HuH-7.5 (cell line): ENCODE measurements at regions not wholly inside any gene's neighbourhood (a gene's known extent, or its start where the extent isn't known, plus 50 kb on each side); places are given as distances from the start of the nearest gene placed in this dataset.
"Not testable (repeated sequence)": the region's sequence is repeated elsewhere in the genome, so short reads cannot be mapped to it uniquely, and the experiment has no call there.

Experiments
- DNase-seq: peaks from one replicate; pipeline ENCODE4 v3.0.0; 2011; ENCODE audit warnings: low spot score

DNA sequence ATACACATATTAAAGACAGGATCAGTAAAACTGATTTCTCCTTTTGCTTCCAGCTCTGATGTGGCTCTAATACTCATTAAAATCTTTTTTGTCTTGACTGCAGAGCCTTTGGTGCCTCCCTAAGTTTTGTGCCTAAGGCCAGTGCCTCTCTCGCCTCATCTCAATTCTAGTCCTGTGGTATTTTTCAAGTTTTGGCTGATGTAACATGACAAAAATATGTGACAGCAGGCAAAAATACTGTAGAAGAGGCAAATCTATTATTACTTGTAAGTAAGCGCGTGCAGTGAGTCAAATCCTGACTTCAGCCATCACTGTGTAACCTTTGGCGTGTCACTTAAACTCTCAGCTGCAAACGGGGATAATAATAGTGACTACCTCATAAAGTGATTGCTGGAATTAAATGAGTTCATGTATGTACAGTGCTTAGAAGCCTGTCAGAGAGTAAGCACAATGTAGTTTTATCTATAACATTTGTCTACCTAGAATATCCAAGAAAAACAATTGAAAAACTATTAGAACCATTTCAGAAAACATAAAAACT, 74.0 kb downstream of the MAB21L3 start:
- no peak for DNase-seq

DNA sequence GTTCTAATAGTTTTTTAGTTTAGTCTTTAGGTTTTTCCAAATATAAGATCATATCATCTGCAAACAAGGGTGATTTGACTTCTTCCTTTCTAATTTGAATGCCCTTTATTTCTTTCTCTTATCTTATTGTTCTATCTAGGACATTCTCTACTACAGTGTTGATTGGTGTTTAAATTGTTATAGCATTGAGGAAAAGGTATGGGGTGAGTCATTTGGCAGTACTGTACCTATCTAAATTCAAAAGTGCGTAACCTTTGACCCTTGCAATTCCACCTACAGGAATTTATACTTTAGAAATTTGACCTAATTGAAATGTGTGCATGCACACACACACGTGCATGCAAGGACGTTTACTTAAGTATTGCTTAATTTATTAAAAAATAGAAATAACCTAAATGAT, 78.3 kb downstream of the MAB21L3 start:
- DNase-seq = no peak

DNA sequence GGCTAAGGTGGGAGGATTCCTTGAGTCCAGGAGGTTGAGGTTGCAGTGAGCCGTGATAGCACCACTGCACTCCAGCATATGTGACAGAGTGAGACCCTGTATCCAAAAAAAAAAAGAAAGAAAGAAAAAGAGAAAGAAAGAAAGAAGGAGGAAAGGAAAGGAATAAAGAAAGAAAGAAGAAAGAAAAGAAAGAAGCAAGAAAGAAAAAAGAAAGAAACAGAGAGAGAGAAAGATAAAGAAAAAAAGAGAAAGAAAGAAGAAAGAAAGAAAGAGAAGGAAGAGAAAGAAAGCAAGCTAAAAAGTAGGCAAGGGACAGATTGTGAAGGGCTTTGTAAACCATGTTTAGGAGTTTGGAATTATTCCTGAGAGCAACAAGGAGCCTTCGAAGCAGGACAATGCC, 80.1 kb downstream of the MAB21L3 start:
- DNase-seq = no peak

GRCh38 chr1:116193768-116194167, 82.6 kb downstream of the MAB21L3 start:
- no peak for DNase-seq

DNA sequence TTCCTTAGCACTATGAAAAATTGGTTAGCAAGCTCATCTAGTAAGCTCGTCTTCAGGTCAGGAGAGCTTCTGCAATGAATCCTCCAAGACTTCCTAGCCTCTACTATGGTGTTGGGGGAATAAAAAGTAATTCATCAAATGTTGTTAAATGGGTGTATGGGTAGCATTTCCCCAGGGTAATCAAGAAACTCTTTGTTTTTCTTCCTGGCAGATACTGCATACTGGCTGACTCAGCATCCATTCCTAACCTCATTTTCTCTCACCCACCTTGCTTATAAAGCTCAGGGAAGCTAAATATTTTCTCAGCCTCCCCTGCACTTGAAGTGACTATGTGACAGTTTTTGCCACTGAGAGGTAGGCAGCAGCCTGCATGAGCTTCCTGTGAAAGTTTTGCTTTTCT, 83.4 kb downstream of the MAB21L3 start:
- DNase-seq = no peak

DNA sequence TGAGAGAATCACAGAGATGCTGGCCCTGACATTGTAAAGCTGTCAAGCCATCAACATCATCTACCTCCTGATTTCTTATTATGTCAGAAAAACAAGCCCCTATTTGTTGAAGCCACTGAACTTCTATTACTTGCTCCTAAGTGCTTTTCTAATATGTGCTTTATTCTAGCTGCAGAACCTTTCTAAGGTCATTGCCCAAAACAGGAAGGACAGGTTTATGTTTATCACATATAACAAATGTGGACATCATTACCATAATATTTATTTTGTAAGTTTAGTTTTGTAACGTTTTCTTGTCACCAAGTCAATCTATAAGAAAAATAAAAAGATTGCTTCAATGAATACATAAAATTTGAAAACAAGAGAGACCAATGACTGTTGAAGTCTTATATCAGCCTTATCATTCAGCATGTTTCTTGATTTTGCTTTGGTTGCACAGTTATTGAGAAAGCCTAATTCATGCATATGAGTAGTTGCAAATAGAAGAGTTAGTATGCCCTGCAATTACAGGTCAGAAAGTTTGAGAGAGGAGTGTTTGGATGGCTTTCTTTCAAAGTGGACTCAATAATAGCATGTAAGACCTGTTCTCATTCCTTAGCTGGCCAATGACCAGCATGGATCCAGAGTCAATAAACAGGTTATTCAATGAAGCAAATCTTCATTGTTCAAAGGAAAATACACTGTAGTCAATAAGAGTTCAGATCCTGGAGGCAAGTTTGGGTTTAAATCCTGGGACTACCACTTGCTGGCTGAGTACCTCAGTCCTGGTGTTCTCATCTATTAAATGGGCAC, 84.1 kb downstream of the MAB21L3 start:
- no peak for DNase-seq

- not testable (repeated sequence) for DNase-seq
These were observed 89.1 kb downstream of the MAB21L3 start for GRCh38 chr1:116200343-116200742.

DNA sequence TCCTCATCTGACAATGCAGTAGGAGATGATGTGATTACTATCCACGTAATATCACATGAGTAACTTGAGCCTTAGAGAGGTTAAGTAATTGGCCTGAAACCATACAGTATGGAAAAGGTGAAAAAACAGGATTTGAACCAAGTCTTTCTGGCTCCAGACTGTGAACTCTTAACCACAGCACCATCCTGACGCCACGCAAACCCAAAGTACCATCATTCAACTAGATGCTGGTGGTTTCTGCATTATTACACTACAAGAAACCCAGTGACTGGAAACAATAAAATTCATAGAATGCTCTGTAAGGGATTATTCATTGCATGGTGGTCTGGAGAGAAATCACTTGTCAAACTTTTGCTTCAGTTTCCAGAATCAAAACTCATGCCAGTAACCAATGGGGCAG, 90.7 kb downstream of the MAB21L3 start:
- no peak for DNase-seq

DNA sequence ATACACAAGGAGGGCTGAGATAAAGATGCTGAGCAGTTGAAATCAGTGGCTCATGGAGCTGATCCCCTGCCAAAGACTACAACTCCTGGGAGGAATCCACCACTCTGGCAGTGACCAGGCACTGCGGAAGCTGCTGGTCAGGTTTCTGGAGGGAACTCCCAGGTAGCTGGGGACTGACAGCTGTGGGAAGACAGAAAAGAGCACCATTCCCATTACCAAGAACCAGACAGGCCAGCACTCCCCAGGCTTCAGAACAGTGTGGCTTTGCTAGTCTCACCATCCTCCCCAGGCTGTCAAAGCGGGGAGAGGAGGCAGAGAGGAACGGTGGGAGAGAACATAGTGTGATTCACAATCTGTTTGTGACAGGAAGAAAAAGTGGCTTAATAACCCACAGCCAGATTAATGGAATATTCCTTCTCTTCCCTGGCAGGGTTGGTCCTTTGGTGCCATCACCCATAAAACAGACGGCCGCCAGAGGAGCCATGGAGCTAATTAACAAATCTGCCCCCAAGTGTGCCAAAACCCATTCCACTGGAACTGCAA, 92.1 kb downstream of the MAB21L3 start:
- no peak for DNase-seq

GRCh38 chr1:116203920-116204319, 92.7 kb downstream of the MAB21L3 start:
- no peak for DNase-seq

DNA sequence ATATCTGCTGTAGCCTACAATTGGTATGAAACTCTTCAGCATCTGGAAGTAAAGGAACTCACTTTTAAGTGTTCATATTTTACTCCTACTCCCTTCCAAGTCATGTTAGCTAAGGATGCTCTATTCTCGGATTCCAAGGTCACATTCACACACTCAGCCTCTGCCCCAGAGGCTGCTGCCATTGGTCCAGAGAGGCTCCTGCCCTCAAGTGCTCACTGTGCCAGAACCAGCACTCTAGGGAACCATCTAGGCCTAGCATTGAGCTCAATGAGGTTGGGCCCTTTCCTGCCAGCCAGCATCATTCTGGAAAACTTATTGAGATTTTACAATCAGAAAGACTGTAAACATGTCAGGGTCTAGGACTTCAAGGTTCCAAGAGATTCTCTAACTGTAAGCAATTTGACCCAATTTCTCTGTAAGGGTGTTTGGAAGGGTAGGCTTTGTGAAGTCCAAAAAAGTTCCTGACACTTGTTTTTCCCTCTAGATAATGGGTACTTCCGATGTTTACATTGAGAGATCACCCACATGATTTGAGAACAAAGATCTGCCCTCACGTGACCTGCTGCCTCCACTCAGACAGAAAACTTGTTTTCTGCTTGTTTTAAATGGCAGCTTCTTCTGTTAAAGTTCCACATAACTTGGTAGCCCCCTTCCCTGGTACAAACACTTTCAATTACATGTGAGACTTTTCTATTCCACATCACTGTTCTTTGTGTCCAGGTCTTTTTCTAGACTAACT, 94.9 kb downstream of the MAB21L3 start:
- no peak for DNase-seq

DNA sequence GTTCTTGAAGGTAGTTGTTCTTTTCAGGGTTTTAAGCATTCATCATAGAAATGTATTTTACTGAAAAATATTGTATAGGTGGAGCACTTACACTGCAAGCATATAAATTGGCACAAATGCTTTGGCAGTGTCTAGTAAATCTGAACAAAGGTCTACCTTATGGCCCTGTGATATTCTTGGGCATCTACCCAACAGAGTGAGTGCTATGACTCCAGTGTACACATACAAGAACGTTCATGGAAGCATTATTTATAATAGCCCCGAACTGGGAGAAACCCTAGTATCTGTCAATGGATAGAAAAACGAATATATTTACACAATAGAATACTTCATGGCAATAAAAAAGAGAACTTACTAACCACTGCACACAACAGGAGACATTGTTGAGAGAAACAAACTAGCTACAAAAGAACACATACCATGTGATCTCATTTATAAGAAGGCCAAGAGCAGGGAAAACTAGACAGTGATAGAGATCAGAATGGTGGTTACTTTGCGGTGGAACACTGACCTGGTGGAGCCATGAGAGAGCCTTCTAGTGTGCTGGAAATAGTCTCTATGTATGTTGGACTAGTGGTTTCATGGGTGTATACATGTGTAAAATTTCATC, 96.0 kb downstream of the MAB21L3 start:
- no peak for DNase-seq

DNA sequence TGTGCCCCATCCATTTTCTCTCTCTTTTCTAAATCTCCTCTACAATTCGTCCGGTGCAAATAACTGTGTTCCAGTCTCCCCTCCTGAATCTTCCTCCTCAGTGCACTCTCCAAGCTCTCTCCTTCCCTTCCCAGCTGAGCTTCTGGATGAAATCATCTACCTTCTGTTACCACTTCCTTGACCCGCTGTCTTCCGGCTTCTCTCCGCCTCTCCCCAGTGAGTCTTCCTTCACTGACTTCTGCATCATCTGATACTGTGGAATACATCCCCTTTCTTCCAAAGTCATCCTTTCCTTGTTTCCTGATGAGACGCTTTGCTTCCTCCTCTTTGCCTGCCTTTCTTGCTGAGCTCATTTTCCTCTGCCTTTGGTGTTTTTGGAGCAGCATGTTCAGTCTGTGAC, 96.9 kb downstream of the MAB21L3 start:
- no peak for DNase-seq

DNA sequence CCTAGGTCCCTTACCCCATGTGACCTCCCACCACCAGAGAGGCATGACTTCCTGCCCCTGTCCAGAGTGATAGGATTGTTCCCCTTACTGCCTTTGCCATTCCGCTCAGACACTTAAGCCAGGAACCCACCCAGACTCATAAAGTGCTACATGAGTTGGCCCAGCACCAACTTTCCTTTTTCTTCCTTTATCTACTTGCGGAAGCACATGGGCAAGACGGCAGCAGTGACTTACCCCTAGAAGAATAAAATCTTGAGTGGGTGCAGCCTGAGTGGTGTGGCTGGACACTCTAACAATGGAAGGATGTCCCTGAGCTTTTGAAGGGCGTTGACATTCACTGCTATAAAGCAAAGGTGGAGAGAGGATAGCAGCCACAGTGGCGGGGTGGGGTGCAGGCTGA, 100.1 kb downstream of the MAB21L3 start:
- no peak for DNase-seq

DNA sequence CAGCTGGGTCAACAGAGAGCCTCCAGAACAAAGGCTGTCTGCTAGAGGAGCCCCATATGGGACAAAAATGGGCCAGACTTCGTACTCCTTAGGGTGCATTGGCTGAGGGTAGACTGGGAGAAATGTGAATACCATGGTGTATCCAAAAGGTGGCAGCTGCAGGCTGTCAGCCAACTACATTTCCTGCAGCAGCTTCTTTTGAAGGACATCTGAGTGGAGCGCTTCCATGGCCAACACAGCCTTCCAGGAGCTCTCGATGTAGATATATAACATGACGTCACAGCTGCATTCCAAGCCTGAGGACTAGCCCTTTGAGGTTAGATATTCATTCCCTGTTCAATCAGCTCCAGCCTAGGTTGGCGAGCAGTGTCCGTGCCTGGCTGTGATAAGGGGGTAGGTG, 107.7 kb downstream of the MAB21L3 start:
- DNase-seq = no peak

- no peak for DNase-seq
These were observed 108.6 kb downstream of the MAB21L3 start for GRCh38 chr1:116219651-116220434.

DNA sequence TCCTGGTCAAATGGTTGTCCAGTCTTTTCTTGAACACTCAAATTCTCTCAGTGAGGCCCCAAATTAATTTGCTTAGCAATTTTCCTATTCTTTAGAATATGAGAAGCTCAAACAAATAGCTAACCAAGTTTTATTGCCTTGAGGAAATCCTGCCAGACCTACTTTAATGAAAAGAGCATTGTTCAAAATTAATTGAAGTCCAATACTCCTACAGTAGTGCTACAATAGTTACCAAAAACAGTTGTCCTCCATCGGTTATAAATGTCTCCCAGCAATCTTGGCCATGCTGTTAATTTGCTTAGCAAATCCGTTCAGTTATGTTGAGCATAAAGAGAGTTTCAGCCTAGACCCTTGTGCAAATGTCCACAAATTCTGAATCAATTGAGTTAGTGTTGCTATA, 112.9 kb downstream of the MAB21L3 start:
- no peak for DNase-seq

DNA sequence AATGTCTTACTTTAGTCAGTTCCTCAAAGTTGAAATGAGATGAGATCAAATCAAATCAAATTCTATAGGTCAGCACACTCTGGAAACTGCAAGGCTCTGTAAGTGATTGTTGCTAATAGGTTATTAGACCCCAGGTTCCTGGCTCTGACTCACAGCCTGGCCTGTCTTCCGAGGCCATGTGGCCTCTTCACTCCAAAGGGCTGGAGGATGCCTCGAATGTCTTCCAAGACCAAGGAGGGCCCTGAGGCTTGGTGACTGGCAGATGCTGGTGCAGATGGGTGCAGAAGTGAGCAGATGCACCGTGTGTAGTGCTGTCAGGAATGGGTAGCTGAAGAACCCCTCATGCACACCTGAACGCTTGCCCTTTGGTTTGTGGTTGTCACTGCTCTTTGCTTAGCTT, 113.4 kb downstream of the MAB21L3 start:
- no peak for DNase-seq

DNA sequence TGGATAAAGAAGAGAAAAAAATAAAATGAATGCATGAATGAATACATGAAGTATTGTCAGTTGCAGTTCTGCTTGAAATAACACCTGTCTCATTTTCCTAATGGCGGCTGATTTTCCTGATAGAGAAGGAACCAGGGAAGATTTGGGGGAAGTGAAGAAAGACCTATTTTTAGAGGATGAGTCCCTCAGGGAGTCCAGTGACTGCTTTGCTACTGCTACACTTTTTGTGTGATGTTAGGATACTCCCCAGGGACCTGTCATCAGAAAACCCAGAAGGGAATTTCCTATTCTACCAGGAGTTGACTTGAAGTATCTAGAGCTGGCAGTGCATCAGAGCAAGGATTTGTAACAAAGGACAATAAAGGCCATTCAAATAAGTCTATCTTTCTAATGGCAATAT, 114.8 kb downstream of the MAB21L3 start:
- DNase-seq = no peak

DNA sequence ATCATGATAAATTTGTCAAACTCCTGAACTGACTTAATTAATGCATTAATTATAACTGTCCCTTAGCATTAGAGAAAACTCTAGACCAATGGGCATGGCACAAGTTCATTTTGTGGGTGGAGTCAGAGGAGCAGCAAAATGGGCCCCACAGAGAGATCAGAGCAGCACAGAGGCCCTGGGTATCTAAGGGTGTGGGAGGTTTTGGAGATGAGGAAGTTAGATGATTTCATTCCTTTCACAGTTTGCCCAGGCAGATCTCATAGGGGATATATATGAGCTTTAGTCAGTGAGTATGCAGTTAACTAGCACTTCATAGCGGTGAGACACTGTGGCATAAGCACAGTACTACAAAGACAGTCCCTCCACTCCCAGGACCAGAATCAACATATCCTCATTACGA, 117.3 kb downstream of the MAB21L3 start:
- no peak for DNase-seq

GRCh38 chr1:116230712-116231111, 119.5 kb downstream of the MAB21L3 start:
- no peak for DNase-seq

- no peak for DNase-seq
These were observed 120.6 kb downstream of the MAB21L3 start for GRCh38 chr1:116231752-116232151.
